GM23248 (cell line): ENCODE measurements at regions not wholly inside any gene's neighbourhood (a gene's known extent, or its start where the extent isn't known, plus 50 kb on each side); places are given as distances from the start of the nearest gene placed in this dataset.

ENCODE experiments used
- EZH2 ChIP-seq: fragments of 200-600 bp; sonication (generic); IDR thresholded peaks from 2 replicates; pipeline ENCODE4 v1.6.1; 2018; ENCODE audit warnings: antibody characterized with exemption, mild to moderate bottlenecking; ENCODE audit not compliant: insufficient read depth, poor library complexity, severe bottlenecking
- EZH2phosphoT487 ChIP-seq: fragments of 200-600 bp; sonication (generic); IDR thresholded peaks from 2 replicates; pipeline ENCODE4 v1.6.1; 2018; ENCODE audit warnings: antibody characterized with exemption, moderate library complexity, mild to moderate bottlenecking, low read depth; ENCODE audit not compliant: insufficient read depth

DNA sequence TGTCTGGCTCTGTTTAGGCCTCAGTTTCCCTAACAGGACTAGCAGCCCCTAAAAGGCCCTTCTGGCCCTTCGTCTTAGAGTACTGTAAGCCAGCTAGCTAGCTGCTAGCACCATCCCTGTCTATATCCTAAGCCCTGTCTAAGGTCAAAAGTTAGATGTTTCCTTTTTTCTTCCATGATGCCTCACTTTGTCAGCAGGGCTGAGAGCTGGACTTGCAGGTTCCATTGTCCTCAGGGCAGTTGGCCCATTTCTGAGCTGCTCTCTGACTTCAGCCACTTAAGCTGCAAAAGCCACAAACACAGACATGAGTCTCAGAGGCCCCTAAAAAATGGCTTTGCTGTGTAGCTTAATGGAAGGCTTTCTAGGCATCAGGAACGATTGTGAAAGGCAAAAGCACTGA lies 187.7 kb downstream of the CBLN1 start:
- TF ChIP-seq EZH2, result no peak
- no peak for TF ChIP-seq EZH2phosphoT487
